ENCODE measurements at regions not wholly inside any gene's neighbourhood (a gene's known extent, or its start where the extent isn't known, plus 50 kb on each side); places are given as distances from the start of the nearest gene placed in this dataset.

DNA sequence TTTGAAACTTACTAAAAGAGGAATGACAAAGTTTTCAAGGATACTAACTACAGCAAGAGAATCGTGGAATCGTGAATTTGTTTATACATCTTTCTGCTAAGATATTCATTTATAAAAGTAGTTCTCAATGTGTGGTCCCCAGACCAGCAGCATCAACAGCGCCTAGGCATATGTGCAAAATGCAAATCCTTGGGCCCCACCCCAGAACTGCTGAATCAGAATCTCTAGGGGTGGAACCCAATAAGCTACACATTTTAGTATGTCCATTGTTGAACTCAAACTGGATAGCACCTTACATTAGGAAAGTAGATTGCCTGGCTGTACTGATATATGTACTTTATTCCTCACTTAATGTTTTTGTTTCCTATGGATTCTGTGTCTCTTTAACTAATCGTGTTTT, 346.0 kb downstream of the MFSD1 start (continued):
- TF ChIP-seq, protein P1, sequence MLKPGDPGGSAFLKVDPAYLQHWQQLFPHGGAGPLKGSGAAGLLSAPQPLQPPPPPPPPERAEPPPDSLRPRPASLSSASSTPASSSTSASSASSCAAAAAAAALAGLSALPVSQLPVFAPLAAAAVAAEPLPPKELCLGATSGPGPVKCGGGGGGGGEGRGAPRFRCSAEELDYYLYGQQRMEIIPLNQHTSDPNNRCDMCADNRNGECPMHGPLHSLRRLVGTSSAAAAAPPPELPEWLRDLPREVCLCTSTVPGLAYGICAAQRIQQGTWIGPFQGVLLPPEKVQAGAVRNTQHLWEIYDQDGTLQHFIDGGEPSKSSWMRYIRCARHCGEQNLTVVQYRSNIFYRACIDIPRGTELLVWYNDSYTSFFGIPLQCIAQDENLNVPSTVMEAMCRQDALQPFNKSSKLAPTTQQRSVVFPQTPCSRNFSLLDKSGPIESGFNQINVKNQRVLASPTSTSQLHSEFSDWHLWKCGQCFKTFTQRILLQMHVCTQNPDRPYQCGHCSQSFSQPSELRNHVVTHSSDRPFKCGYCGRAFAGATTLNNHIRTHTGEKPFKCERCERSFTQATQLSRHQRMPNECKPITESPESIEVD (tag by site-specific recombination; IDR thresholded peaks at IDR 0.05): no peak
- TF ChIP-seq MZF1 (tag by site-specific recombination; IDR thresholded peaks at IDR 0.05; ENCODE audit: borderline replicate concordance) (no peak), ZNF664 (tag by site-specific recombination; IDR thresholded peaks at IDR 0.05) (no peak), KLF7 (tag by site-specific recombination; IDR thresholded peaks at IDR 0.05; ENCODE audit: borderline replicate concordance) (no peak), KLF1 (tag by site-specific recombination; IDR thresholded peaks at IDR 0.05) (no peak)
- TF ChIP-seq, protein P2, sequence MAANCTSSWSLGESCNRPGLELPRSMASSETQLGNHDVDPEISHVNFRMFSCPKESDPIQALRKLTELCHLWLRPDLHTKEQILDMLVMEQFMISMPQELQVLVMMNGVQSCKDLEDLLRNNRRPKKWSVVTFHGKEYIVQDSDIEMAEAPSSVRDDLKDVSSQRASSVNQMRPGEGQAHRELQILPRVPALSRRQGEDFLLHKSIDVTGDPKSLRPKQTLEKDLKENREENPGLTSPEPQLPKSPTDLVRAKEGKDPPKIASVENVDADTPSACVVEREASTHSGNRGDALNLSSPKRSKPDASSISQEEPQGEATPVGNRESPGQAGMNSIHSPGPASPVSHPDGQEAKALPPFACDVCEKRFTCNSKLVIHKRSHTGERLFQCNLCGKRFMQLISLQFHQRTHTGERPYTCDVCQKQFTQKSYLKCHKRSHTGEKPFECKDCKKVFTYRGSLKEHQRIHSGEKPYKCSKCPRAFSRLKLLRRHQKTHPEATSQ (tag by site-specific recombination; IDR thresholded peaks at IDR 0.05): no peak
- TF ChIP-seq, protein P3, sequence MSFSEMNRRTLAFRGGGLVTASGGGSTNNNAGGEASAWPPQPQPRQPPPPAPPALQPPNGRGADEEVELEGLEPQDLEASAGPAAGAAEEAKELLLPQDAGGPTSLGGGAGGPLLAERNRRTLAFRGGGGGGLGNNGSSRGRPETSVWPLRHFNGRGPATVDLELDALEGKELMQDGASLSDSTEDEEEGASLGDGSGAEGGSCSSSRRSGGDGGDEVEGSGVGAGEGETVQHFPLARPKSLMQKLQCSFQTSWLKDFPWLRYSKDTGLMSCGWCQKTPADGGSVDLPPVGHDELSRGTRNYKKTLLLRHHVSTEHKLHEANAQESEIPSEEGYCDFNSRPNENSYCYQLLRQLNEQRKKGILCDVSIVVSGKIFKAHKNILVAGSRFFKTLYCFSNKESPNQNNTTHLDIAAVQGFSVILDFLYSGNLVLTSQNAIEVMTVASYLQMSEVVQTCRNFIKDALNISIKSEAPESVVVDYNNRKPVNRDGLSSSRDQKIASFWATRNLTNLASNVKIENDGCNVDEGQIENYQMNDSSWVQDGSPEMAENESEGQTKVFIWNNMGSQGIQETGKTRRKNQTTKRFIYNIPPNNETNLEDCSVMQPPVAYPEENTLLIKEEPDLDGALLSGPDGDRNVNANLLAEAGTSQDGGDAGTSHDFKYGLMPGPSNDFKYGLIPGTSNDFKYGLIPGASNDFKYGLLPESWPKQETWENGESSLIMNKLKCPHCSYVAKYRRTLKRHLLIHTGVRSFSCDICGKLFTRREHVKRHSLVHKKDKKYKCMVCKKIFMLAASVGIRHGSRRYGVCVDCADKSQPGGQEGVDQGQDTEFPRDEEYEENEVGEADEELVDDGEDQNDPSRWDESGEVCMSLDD (tag by site-specific recombination; IDR thresholded peaks at IDR 0.05): no peak

DNA sequence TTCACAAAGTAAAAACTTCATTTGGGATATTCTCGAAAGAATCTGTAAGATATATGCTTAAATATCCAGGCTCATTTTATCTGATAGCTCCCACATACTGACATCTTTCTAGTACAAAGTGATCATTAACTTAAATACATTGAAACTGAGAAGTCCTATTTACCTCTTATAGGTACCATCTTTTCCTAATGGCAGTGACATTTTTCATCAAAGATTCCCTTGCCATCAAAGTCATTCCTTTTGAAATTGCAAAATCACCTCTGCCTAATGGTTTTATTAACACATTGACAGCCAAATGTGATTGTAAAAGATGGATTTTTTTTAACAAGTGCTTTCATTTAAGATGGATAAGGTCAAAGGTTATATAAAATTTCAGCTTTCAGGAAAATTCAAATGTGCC, 346.6 kb downstream of the MFSD1 start:
- no peaks in the 10 kb centered on the region for H3K9me3 ChIP-seq (ENCODE audit: control insufficient read depth, insufficient read depth, low read depth, low read length)
- no peak overlapping the region for H3K4me3 ChIP-seq (ENCODE audit: low read depth, low read length)
- TF ChIP-seq FEZF1 (tag by site-specific recombination; IDR thresholded peaks at IDR 0.05) (no peak), ZNF302 (tag by site-specific recombination; IDR thresholded peaks at IDR 0.05; ENCODE audit: low read depth) (no peak), ZNF394 (tag by site-specific recombination; IDR thresholded peaks at IDR 0.05; ENCODE audit: borderline replicate concordance) (no peak), ZNF707 (tag by site-specific recombination; IDR thresholded peaks at IDR 0.05) (no peak), ZNF239 (tag by site-specific recombination; IDR thresholded peaks at IDR 0.05) (no peak), ZNF37A (tag by site-specific recombination; IDR thresholded peaks at IDR 0.05) (no peak), ZNF140 (tag by site-specific recombination; IDR thresholded peaks at IDR 0.05) (no peak), ZNF571 (tag by site-specific recombination; IDR thresholded peaks at IDR 0.05) (no peak), ZNF121 (tag by site-specific recombination; IDR thresholded peaks at IDR 0.05) (no peak), ZNF175 (tag by site-specific recombination; IDR thresholded peaks at IDR 0.05) (no peak), ZFP3 (tag by site-specific recombination; IDR thresholded peaks at IDR 0.05; ENCODE audit: low read depth) (no peak), ZSCAN30 (tag by site-specific recombination; IDR thresholded peaks at IDR 0.05) (no peak), KLF8 (tag by site-specific recombination; IDR thresholded peaks at IDR 0.05) (no peak)
- TF ChIP-seq, protein P4, sequence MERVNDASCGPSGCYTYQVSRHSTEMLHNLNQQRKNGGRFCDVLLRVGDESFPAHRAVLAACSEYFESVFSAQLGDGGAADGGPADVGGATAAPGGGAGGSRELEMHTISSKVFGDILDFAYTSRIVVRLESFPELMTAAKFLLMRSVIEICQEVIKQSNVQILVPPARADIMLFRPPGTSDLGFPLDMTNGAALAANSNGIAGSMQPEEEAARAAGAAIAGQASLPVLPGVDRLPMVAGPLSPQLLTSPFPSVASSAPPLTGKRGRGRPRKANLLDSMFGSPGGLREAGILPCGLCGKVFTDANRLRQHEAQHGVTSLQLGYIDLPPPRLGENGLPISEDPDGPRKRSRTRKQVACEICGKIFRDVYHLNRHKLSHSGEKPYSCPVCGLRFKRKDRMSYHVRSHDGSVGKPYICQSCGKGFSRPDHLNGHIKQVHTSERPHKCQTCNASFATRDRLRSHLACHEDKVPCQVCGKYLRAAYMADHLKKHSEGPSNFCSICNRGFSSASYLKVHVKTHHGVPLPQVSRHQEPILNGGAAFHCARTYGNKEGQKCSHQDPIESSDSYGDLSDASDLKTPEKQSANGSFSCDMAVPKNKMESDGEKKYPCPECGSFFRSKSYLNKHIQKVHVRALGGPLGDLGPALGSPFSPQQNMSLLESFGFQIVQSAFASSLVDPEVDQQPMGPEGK (tag by site-specific recombination; IDR thresholded peaks at IDR 0.05): no peak
- ChIA-PET CTCF (no interaction called here), POLR2A (no interaction called here)
- H3K4me1 ChIP-seq (ENCODE audit: control insufficient read depth, insufficient read depth, low read length): no peaks in the 10 kb centered on the region
- no peaks in the 10 kb centered on the region for H3K36me3 ChIP-seq (ENCODE audit: control insufficient read depth in 2 of 2, insufficient read depth in 1 of 2, low read length in 2 of 2)
- H3K27ac ChIP-seq (ENCODE audit: extremely low read depth, low read depth, low read length): no peak overlapping the region

All from HEK293 (cell line).